Keratinocyte (primary cell): ENCODE measurements at regions not wholly inside any gene's neighbourhood (a gene's known extent, or its start where the extent isn't known, plus 50 kb on each side); places are given as distances from the start of the nearest gene placed in this dataset.

Source experiments
- DNase-seq: peaks from one replicate; pipeline ENCODE4 v3.0.0-alpha.2; 2011; ENCODE audit warnings: low read depth, missing footprints, low spot score
- FAIRE-seq: peaks from 2 replicates; lab custom pipeline; 2011; peaks lifted over from hg19 to GRCh38; lab: Jason Lieb, UNC
- H2AFZ ChIP-seq: 2 replicates; pipeline ENCODE4 v1.6.0; 2012; ENCODE audit warnings: low read length, control low read depth, inconsistent platforms; ENCODE audit not compliant: control insufficient read depth
- H3K27ac ChIP-seq: 2 replicates; pipeline ENCODE4 v1.5.1; 2011; ENCODE audit warnings: low read length; ENCODE audit not compliant: control insufficient read depth, insufficient read depth
- H3K27me3 ChIP-seq: 3 replicates; pipeline ENCODE4 v1.6.0; 2011; ENCODE audit warnings: low read length; ENCODE audit not compliant: control insufficient read depth, insufficient read depth; ENCODE audit errors: extremely low read depth
- H3K36me3 ChIP-seq, 2 experiments: 2 replicates in 1 of 2; 3 replicates in 1 of 2; pipeline ENCODE4 v1.5.1; 2011; ENCODE audit warnings: low read length in 2 of 2, mild to moderate bottlenecking in 1 of 2; ENCODE audit not compliant: control insufficient read depth in 2 of 2, insufficient read depth in 2 of 2; ENCODE audit errors: extremely low read depth in 1 of 2
- H3K4me1 ChIP-seq: 3 replicates; pipeline ENCODE4 v1.5.1; 2011; ENCODE audit warnings: low read length; ENCODE audit not compliant: control insufficient read depth, insufficient read depth; ENCODE audit errors: extremely low read depth
- H3K4me2 ChIP-seq: 3 replicates; pipeline ENCODE4 v1.6.0; 2011; ENCODE audit warnings: low read depth, low read length; ENCODE audit not compliant: control insufficient read depth, insufficient read depth; ENCODE audit errors: extremely low read depth
- H3K4me3 ChIP-seq, 3 experiments: fragments of 200-600 bp in 1 of 3; sonication (generic) in 1 of 3; 2 replicates in 2 of 3; 3 replicates in 1 of 3; pipeline ENCODE4 v1.5.1; 2011 to 2016; ENCODE audit warnings: low read length in 3 of 3, mild to moderate bottlenecking in 3 of 3, control low read depth in 2 of 3, inconsistent platforms in 1 of 3, low read depth in 1 of 3, mixed read lengths in 1 of 3, mixed run types in 1 of 3, moderate library complexity in 1 of 3; ENCODE audit not compliant: control insufficient read depth in 2 of 3, insufficient read depth in 2 of 3; ENCODE audit errors: extremely low read depth in 1 of 3
- H3K79me2 ChIP-seq: 2 replicates; pipeline ENCODE4 v1.6.0; 2012; ENCODE audit warnings: low read length; ENCODE audit not compliant: control insufficient read depth, insufficient read depth
- H3K9ac ChIP-seq: 3 replicates; pipeline ENCODE4 v1.6.0; 2011; ENCODE audit warnings: low read length; ENCODE audit not compliant: control insufficient read depth, insufficient read depth; ENCODE audit errors: extremely low read depth
- H3K9me1 ChIP-seq: 3 replicates; pipeline ENCODE4 v1.6.0; 2011; ENCODE audit warnings: low read length; ENCODE audit not compliant: control insufficient read depth, insufficient read depth; ENCODE audit errors: extremely low read depth
- H3K9me3 ChIP-seq: 2 replicates; pipeline ENCODE4 v1.5.1; 2012; ENCODE audit warnings: low read depth, low read length; ENCODE audit not compliant: control insufficient read depth
- H4K20me1 ChIP-seq: 3 replicates; pipeline ENCODE4 v1.6.0; 2011; ENCODE audit warnings: low read length; ENCODE audit not compliant: control insufficient read depth, insufficient read depth; ENCODE audit errors: extremely low read depth
- CTCF ChIP-seq, 3 experiments: IDR thresholded peaks in 1 of 3; conservative IDR thresholded peaks in 1 of 3; optimal IDR thresholded peaks in 1 of 3; 2 replicates in 2 of 3; 3 replicates in 1 of 3; pipeline versions ENCODE3 to v1.5.1; 2011; ENCODE audit warnings: low read length in 3 of 3, mild to moderate bottlenecking in 3 of 3, moderate library complexity in 2 of 3, control low read depth in 1 of 3, inconsistent platforms in 1 of 3; ENCODE audit not compliant: insufficient read depth in 2 of 3; ENCODE audit errors: extremely low read depth in 1 of 3
- EZH2 ChIP-seq: IDR thresholded peaks from one replicate; pipeline ENCODE4 v1.6.1; 2012; ENCODE audit warnings: inconsistent platforms, mild to moderate bottlenecking, low read length, moderate library complexity
- dilution Hi-C: fragments of 300-500 bp; cut with MboI; formaldehyde crosslinking; loops from one replicate; pipeline ENCODE4 v1.7.0; 2020; ENCODE audit warnings: low sequenced_read_pairs; ENCODE audit not compliant: extremely low pct_ligation_motif_present

GRCh38 chr10:64283621-64284020 lies 762.4 kb downstream of the REEP3 start:
- no peaks in the 10 kb centered on the region for H3K4me1 ChIP-seq
- no peak overlapping the region for H2AFZ ChIP-seq
- no peak overlapping the region for H3K27ac ChIP-seq
- DNase-seq, result no peak
- no peaks in the 10 kb centered on the region for H3K36me3 ChIP-seq
- no peak overlapping the region for H3K9ac ChIP-seq
- TF ChIP-seq EZH2, result no peak
- TF ChIP-seq CTCF (optimal IDR thresholded peaks at IDR 0.05 in 1 of 3, IDR thresholded peaks at IDR 0.05 in 1 of 3, conservative IDR thresholded peaks at IDR 0.05 in 1 of 3; ENCODE audit: extremely low read depth in 1 of 3, insufficient read depth in 2 of 3, low read length in 3 of 3), result no peak
- H3K79me2 ChIP-seq, result no peaks in the 10 kb centered on the region
- no peaks in the 10 kb centered on the region for H4K20me1 ChIP-seq
- H3K9me1 ChIP-seq, result no peaks in the 10 kb centered on the region
- H3K4me3 ChIP-seq, result no peak overlapping the region
- no peaks in the 10 kb centered on the region for H3K27me3 ChIP-seq
- no peak for FAIRE-seq
- H3K4me2 ChIP-seq, result no peak overlapping the region
- dilution Hi-C loops, result no loop called here
- H3K9me3 ChIP-seq, result no peaks in the 10 kb centered on the region

GRCh38 chr10:64286533-64286932 lies 765.3 kb downstream of the REEP3 start:
- Histone ChIP-seq H3K4me2 (no peak overlapping the region), H3K9me3 (no peaks in the 10 kb centered on the region), H4K20me1 (no peaks in the 10 kb centered on the region), H3K27me3 (no peaks in the 10 kb centered on the region), H3K9me1 (no peaks in the 10 kb centered on the region), H3K4me1 (no peaks in the 10 kb centered on the region), H2AFZ (no peak overlapping the region), H3K36me3 (no peaks in the 10 kb centered on the region), H3K27ac (no peak overlapping the region), H3K79me2 (no peaks in the 10 kb centered on the region), H3K9ac (no peak overlapping the region), H3K4me3 (no peak overlapping the region)
- dilution Hi-C loops, result no loop called here
- DNase-seq, result no peak
- FAIRE-seq, result no peak
- no peak for TF ChIP-seq CTCF (optimal IDR thresholded peaks at IDR 0.05 in 1 of 3, IDR thresholded peaks at IDR 0.05 in 1 of 3, conservative IDR thresholded peaks at IDR 0.05 in 1 of 3; ENCODE audit: extremely low read depth in 1 of 3, insufficient read depth in 2 of 3, low read length in 3 of 3)
- no peak for TF ChIP-seq EZH2
